A673 (cell line): ENCODE measurements at regions not wholly inside any gene's neighbourhood (a gene's known extent, or its start where the extent isn't known, plus 50 kb on each side); places are given as distances from the start of the nearest gene placed in this dataset.

Experiments
- CTCF ChIP-seq: fragments of 300-800, 200-600 bp; sonication (generic); conservative IDR thresholded peaks from 2 replicates; pipeline ENCODE4 v1.5.1; 2017; ENCODE audit warnings: low read depth, mild to moderate bottlenecking, antibody characterized with exemption, low read length, moderate library complexity, mixed read lengths
- EZH2 ChIP-seq: fragments of 200-600 bp; sonication (generic); IDR thresholded peaks from 2 replicates; pipeline ENCODE4 v1.6.1; 2017; ENCODE audit warnings: borderline replicate concordance, low read depth, mild to moderate bottlenecking, mixed read lengths, antibody characterized with exemption, low read length; ENCODE audit not compliant: poor library complexity, severe bottlenecking

GRCh38 chr15:91711384-91712033, 142.0 kb upstream of the SLCO3A1 start:
- TF ChIP-seq CTCF (no peak), EZH2 (no peak)
